ENCODE measurements at regions not wholly inside any gene's neighbourhood (a gene's known extent, or its start where the extent isn't known, plus 50 kb on each side); places are given as distances from the start of the nearest gene placed in this dataset.
"Not testable (repeated sequence)": the region's sequence is repeated elsewhere in the genome, so short reads cannot be mapped to it uniquely, and the experiment has no call there.

- in situ Hi-C loops (cut with MboI; ENCODE audit: low sequenced_read_pairs in 4 of 4); DNase-seq; H3K36me3 ChIP-seq; intact Hi-C loops (cut with DNase I; ENCODE audit: low total_unique reads); ATAC-seq; H3K27ac ChIP-seq; H3K27me3 ChIP-seq; H3K4me1 ChIP-seq; H3K9me3 ChIP-seq; H3K4me3 ChIP-seq: not testable (repeated sequence)
Observed at GRCh38 chr1:83476518-83476917, 522.4 kb downstream of the TTLL7 start.

GRCh38 chr1:83474946-83475345 lies 524.0 kb downstream of the TTLL7 start:
- DNase-seq; ATAC-seq; in situ Hi-C loops (cut with MboI; ENCODE audit: low sequenced_read_pairs in 4 of 4); H3K4me1 ChIP-seq; H3K4me3 ChIP-seq; H3K9me3 ChIP-seq; H3K27ac ChIP-seq; intact Hi-C loops (cut with DNase I; ENCODE audit: low total_unique reads); H3K27me3 ChIP-seq; H3K36me3 ChIP-seq: not testable (repeated sequence)

DNA sequence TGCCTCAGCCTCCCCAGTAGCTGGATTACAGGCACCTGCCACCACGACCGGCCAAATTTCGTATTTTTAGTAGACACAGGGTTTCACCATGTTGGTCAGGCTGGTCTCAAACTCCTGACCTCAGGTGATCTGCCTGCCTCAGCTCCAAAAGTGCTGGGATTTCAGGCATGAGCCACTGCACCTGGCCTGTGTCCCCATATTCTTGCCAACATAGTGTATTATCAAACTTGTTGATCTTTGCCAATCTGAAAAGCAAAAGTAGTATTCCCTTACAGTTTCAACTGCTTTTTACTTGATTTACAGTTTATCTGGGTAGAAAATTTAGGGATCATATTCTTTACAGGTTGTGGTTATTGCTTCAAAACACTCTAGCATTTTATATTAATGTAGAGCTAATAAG lies 524.9 kb downstream of the TTLL7 start:
- in situ Hi-C loops (cut with MboI; ENCODE audit: low sequenced_read_pairs in 4 of 4); ATAC-seq; H3K4me1 ChIP-seq; H3K27me3 ChIP-seq; H3K36me3 ChIP-seq; H3K4me3 ChIP-seq; DNase-seq; H3K27ac ChIP-seq; intact Hi-C loops (cut with DNase I; ENCODE audit: low total_unique reads); H3K9me3 ChIP-seq: not testable (repeated sequence)

GRCh38 chr1:83472066-83472465 lies 526.9 kb downstream of the TTLL7 start:
- H3K27ac ChIP-seq; H3K36me3 ChIP-seq; H3K4me1 ChIP-seq; H3K4me3 ChIP-seq; in situ Hi-C loops (cut with MboI; ENCODE audit: low sequenced_read_pairs in 4 of 4); ATAC-seq; H3K27me3 ChIP-seq; H3K9me3 ChIP-seq; DNase-seq; intact Hi-C loops (cut with DNase I; ENCODE audit: low total_unique reads): not testable (repeated sequence)

DNA sequence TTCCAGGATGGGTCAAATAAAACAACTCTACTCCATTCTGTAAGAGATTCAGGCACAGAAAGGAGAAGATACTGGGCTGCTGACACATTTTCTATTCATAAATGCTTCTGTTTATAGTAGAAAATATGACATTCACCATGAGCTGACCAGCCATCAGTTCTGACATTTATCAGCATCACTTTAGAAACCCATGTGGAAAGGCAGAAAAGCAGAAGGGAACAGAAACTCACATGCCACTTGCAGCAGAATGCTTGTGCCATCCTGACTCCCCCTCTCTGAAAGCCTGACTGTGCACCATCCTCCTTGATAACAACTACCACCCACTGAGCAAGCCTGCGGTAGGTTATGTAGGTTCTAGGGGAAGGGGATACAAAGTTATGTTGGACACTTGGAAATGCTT lies 527.7 kb downstream of the TTLL7 start:
- ATAC-seq; H3K27me3 ChIP-seq; H3K36me3 ChIP-seq; H3K4me1 ChIP-seq; H3K27ac ChIP-seq; H3K4me3 ChIP-seq; intact Hi-C loops (cut with DNase I; ENCODE audit: low total_unique reads); H3K9me3 ChIP-seq; DNase-seq; in situ Hi-C loops (cut with MboI; ENCODE audit: low sequenced_read_pairs in 4 of 4): not testable (repeated sequence)

GRCh38 chr1:83468336-83468735 lies 530.6 kb downstream of the TTLL7 start:
- H3K4me3 ChIP-seq; in situ Hi-C loops (cut with MboI; ENCODE audit: low sequenced_read_pairs in 4 of 4); H3K36me3 ChIP-seq; DNase-seq; H3K27me3 ChIP-seq; H3K9me3 ChIP-seq; intact Hi-C loops (cut with DNase I; ENCODE audit: low total_unique reads); H3K27ac ChIP-seq; ATAC-seq; H3K4me1 ChIP-seq: not testable (repeated sequence)

- H3K27me3 ChIP-seq; ATAC-seq; in situ Hi-C loops (cut with MboI; ENCODE audit: low sequenced_read_pairs in 4 of 4); H3K27ac ChIP-seq; intact Hi-C loops (cut with DNase I; ENCODE audit: low total_unique reads); H3K4me3 ChIP-seq; DNase-seq; H3K4me1 ChIP-seq; H3K36me3 ChIP-seq; H3K9me3 ChIP-seq: not testable (repeated sequence)
Observed at GRCh38 chr1:83457735-83458248, 541.1 kb downstream of the TTLL7 start.

- in situ Hi-C loops (cut with MboI; ENCODE audit: low sequenced_read_pairs in 4 of 4); H3K27me3 ChIP-seq; intact Hi-C loops (cut with DNase I; ENCODE audit: low total_unique reads); H3K36me3 ChIP-seq; ATAC-seq; DNase-seq; H3K27ac ChIP-seq; H3K4me3 ChIP-seq; H3K9me3 ChIP-seq; H3K4me1 ChIP-seq: not testable (repeated sequence)
Observed at GRCh38 chr1:83457281-83457680, 541.7 kb downstream of the TTLL7 start.

DNA sequence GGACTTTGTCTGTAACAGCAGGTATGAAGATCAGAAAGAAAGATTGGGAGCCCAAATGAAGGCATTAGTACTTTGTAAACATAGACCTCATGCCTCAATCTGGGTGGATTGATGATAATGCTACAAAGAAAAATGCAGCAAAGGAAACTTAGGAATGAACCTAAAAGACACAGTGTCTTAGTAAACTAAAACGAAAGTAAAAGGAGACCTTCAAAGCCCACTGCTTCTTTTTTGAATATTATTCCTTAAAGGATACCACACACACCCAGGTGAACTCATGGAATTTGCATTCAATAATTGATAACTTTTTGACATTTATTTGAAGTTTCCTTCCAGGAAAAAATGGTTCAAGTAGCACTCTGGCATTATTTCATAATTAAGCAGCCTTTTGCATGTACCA lies 543.2 kb downstream of the TTLL7 start:
- H3K36me3 ChIP-seq; H3K4me3 ChIP-seq; intact Hi-C loops (cut with DNase I; ENCODE audit: low total_unique reads); H3K4me1 ChIP-seq; DNase-seq; H3K9me3 ChIP-seq; in situ Hi-C loops (cut with MboI; ENCODE audit: low sequenced_read_pairs in 4 of 4); H3K27ac ChIP-seq; H3K27me3 ChIP-seq; ATAC-seq: not testable (repeated sequence)

DNA sequence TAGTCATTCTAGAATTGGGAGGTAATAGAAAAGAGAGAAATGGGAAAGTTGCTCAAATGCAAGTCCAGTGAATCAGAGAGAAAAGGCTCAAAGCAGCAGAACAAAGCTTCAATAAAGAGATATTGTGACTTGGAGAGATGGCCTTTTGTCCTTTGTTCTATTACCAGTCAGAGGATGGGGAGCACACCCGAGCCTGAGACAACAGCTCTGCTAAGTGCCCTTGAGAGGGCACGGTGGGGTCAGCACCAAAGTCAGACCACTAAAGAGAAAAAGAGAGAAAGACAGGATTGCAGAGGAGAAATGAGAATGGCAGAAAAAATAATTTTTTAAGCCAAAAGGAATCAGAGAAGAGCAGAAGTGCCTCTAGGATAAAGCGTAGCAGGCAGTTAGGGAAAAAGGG lies 553.1 kb downstream of the TTLL7 start:
- H3K36me3 ChIP-seq; DNase-seq; H3K9me3 ChIP-seq; H3K4me3 ChIP-seq; H3K27ac ChIP-seq; H3K4me1 ChIP-seq; in situ Hi-C loops (cut with MboI; ENCODE audit: low sequenced_read_pairs in 4 of 4); ATAC-seq; intact Hi-C loops (cut with DNase I; ENCODE audit: low total_unique reads); H3K27me3 ChIP-seq: not testable (repeated sequence)

DNA sequence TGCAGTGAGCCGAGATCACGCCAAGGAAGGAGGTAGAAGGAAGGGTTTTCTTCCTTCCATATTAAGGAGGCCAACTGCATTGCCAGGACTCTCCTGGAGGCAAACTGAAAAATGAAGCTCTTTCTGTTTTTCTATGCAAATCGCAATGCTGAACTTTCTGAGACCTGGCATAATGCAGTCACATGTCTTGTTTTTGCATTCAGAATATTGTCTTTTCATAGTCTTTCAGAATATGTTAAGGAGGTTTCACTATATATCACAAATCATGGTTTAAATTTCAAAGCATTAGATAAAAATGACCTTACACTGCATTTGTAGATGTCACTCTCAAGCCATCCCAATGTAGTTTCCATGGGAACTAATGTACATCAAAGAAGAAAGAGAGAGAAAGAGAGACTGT lies 556.5 kb downstream of the TTLL7 start:
- ATAC-seq; DNase-seq; H3K9me3 ChIP-seq; H3K4me3 ChIP-seq; H3K27ac ChIP-seq; H3K4me1 ChIP-seq; intact Hi-C loops (cut with DNase I; ENCODE audit: low total_unique reads); H3K36me3 ChIP-seq; in situ Hi-C loops (cut with MboI; ENCODE audit: low sequenced_read_pairs in 4 of 4); H3K27me3 ChIP-seq: not testable (repeated sequence)

DNA sequence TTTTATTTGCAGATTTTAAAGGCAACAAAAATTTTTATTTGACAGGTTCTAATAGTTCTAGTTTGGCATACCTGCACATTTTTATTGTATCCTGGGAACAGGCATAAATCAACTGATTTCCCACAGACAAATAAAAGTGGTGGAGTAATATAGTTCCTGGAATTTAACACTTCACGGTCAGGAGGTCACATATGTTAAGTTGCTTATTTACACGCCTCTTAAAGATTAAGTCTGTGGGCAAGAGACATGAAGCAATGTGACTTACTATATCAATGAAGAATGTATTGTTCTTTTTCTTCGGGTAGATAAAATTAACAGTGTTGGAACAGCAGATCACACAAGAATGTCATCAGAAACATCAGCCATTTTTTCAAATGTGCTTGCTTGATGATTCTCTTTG lies 558.3 kb downstream of the TTLL7 start:
- not testable (repeated sequence) for ATAC-seq, H3K36me3 ChIP-seq

DNA sequence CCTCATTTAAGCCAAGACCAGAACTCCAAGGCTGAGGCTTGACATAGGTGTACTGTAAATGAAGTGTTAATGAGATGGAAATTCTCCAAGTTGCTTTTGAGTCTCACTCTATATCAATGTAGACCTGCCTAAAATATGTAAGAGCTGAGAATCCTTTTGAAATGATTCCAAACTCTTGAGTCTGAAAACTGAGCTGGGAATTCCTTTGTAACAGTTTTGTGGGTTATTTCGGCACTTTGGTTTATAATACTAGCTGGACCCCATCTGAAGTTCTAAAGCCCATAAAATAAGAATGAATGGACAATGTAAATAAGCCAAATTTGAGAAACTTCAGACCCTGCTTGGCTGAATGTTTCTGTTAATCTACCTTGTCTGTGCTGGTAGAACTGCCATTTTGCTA lies 558.9 kb downstream of the TTLL7 start:
- H3K27me3 ChIP-seq; DNase-seq; H3K4me1 ChIP-seq; H3K4me3 ChIP-seq; H3K36me3 ChIP-seq; H3K9me3 ChIP-seq; intact Hi-C loops (cut with DNase I; ENCODE audit: low total_unique reads); ATAC-seq; in situ Hi-C loops (cut with MboI; ENCODE audit: low sequenced_read_pairs in 4 of 4); H3K27ac ChIP-seq: not testable (repeated sequence)

More for the DNA sequence above, 558.3 kb downstream of the TTLL7 start:
- H3K9me3 ChIP-seq; H3K4me3 ChIP-seq; intact Hi-C loops (cut with DNase I; ENCODE audit: low total_unique reads); H3K27me3 ChIP-seq; H3K4me1 ChIP-seq; DNase-seq; in situ Hi-C loops (cut with MboI; ENCODE audit: low sequenced_read_pairs in 4 of 4); H3K27ac ChIP-seq: not testable (repeated sequence)

All from gastrocnemius medialis (tissue), 4 donors.